ENCODE measurements at regions not wholly inside any gene's neighbourhood (a gene's known extent, or its start where the extent isn't known, plus 50 kb on each side); places are given as distances from the start of the nearest gene placed in this dataset.

- no peak for DNase-seq (ENCODE audit: low read depth)
Measured at GRCh38 chr18:43213816-43214215, 63.5 kb downstream of the SYT4 start.

DNA sequence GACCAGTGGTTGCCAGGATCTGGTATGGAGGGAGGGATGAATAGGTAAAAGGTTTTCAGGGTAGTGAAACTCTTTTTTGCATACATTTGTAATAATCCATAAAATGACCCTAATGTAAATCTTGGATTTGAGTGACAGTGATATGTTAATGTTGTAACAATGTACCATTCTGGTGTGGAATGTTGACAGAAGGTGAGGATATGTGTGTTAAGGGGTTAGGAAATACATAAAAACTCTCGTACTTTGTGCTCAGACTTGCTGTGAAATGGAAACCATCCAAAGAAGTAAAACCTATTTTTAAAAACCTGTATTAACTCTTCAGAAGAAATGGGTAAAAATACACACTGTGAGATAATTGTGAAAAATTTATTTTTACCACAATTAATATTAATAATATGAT is 66.2 kb downstream of the SYT4 start:
- DNase-seq (ENCODE audit: low read depth) = no peak

GRCh38 chr18:43195421-43195820 is 79.9 kb upstream of the RIT2 start:
- DNase-seq (ENCODE audit: low read depth) = no peak

DNA sequence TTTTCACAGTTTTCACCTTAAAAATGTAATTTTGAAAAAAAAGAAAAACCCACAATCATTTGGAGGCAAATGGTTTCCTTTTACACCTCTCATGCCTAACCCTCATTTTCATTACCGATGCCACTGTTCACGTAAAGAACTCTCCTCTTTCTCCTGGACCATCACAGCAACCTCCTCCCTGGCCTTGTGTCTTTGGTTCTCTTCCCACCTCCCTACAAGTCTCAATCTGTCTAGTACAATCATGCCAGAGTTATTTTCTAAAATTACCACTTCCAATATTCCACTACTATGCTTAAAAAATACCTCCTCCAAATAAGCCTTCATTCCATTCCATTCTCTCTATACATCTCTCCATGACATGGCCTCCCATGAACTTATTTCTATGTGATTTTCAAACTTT is 77.9 kb upstream of the RIT2 start:
- no peak for DNase-seq (ENCODE audit: low read depth)

- peak; percentile 4 for DNase-seq (ENCODE audit: low read depth)
Measured at GRCh38 chr18:43192408-43192807, 76.9 kb upstream of the RIT2 start.

DNA sequence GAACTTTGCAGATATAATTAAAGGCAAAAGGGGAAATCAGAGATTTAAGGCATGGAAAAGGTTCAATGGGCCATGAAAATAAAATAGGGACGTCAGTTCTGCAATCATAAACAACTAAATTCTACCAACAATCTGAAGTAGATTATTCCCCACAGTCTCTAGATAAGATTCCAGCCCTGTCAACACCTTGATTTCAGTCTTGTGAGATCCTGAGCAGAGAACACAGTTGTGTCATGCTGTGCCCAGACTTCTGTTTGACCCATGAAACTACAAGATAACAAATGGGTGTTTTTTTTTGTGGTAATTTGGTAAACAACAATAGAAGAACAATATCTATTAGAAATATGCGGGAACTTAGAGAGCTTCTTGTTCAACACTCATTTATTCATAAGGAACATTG is 66.2 kb upstream of the RIT2 start:
- DNase-seq (ENCODE audit: low read depth) = no peak

DNA sequence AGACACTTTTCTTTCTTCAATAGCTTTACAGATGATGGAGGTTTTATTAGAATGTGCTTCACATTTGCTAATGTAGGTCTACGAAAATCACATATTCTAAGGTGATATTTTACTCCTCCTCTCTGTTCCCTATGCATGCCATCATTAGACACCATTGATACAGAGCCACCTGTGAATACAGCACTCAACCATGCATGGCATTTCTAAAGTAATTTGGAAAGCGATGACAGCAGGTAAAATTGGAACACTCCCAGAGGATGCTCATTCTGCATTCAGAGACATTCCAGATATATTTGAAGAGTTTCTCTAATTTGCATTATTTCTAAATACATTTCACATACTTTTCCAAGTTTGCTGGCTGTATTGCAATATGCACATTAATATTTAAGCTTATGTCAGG is 65.3 kb upstream of the RIT2 start:
- no peak for DNase-seq (ENCODE audit: low read depth)

DNA sequence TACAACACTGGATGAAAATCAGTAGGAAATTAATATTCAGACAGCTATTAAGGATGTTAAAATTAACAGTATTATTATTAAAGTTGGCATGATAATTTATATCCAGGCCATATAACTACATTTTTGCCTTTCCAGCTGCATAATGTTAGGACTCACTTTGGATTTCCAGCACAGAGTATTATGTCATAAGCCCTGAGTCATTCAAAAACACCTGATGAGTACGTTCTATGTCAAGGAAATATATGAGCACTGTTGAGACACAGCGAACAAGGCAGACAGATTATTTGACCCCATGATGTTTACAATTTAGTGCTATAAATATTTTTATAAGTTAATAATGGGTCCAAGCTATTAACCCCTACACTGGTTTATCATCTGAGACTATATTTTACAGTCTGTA is 59.8 kb upstream of the RIT2 start:
- no peak for DNase-seq (ENCODE audit: low read depth)

GRCh38 chr18:43170586-43170985 is 55.1 kb upstream of the RIT2 start:
- DNase-seq (ENCODE audit: low read depth) = no peak
